Activated gamma-delta T cell treated with Interleukin-2 at 50 U/mL for 16 hours (primary cell): ENCODE measurements at regions not wholly inside any gene's neighbourhood (a gene's known extent, or its start where the extent isn't known, plus 50 kb on each side); places are given as distances from the start of the nearest gene placed in this dataset.
A peak's percentile ranks its signal among the peaks of the same experiment; 100 is the strongest.
"Not testable (repeated sequence)": the region's sequence is repeated elsewhere in the genome, so short reads cannot be mapped to it uniquely, and the experiment has no call there.

ENCODE experiments used
- DNase-seq: peaks from one replicate; pipeline ENCODE4 v3.0.0-alpha.2; 2020

DNA sequence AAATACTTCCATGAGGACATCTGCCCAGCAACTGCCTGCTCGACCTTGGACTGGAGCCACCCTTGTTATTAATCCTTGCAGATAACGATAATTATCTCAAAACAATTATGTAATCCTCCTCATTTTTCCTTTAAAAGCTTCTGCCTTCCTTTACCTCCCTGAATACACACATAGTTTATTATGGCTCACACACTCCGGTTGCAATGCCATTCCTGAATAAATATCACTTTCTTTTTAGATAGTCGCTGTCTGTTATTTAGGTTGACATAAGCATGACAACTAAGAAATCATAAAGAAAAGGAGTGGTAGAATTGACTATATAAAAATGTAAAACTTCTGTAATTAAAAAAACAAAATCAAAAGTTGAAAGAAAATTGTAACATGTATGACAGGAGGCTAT is 64.8 kb downstream of the B4GALT7 start:
- DNase-seq, result not testable (repeated sequence)

DNA sequence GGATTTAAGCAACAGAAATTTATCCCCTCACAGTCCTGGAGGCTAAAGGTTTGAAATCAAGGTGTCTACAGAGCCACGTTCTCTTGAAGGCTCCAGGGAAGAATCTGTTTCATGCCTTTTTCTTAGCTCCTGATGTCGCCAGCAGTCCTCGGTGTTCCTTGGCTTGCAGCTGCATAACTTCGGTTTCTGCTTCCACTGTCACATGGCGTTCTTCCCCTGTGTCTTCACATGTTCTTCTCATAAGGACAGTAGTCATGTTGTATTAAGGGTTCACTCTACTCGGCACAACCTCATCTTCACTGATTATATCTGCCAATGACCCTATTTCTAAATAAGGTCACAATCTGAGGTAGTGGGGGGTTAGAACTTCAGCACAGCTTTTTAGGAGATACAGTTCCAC is 65.2 kb downstream of the B4GALT7 start:
- DNase-seq, result not testable (repeated sequence)

DNA sequence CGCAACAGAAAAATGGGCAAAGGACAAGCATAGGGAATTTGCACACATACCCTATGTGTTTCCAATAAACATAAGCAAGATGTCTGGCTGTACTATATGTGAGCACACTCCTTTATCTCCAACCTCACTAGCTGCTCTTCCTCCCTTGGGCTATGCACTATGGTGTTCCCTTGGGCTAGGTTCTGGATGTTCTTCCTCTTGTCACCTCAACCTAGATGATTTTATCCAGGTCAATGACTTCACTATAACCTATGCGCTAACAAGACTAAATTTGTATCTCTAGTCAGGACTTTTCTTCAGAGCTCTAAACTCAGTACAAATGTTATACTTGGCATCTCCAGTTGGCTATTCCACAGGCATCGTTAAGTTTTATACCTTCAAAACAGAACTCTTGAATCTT is 66.0 kb downstream of the B4GALT7 start:
- DNase-seq, result not testable (repeated sequence)

DNA sequence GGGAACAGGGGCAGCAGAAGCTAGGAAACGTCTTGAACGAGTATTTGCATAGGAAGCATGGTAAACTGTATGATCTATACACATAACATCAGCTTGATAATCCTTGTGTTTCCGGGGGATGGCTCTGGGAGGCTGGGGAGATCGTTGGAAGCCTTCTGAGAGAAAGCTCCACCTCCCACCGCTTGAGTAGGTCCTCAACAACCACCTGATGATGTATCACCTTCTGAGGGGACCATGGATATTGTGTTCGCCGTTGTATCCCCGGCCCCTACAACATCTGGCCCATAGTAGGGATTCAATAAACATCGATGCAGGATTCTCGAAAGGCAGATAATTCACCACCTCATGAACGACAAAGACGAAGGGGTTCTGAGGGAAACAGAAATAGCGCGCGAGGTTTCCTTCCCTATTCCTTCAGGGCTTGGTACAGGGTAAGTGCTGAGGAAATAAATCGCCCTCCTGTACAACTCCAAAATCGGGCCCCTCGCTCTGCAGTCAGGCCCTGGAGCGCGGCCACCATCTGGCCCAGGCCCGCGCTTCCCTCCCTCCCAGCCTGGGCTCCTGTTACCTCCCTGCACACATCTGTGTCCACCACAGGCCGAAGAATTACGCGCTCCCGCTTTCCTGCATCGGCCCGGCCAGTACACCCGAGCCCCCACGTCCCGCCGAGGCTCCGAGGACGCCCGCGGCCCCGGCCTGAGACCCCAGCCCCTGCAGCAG is 71.3 kb downstream of the B4GALT7 start:
- not testable (repeated sequence) for DNase-seq

DNA sequence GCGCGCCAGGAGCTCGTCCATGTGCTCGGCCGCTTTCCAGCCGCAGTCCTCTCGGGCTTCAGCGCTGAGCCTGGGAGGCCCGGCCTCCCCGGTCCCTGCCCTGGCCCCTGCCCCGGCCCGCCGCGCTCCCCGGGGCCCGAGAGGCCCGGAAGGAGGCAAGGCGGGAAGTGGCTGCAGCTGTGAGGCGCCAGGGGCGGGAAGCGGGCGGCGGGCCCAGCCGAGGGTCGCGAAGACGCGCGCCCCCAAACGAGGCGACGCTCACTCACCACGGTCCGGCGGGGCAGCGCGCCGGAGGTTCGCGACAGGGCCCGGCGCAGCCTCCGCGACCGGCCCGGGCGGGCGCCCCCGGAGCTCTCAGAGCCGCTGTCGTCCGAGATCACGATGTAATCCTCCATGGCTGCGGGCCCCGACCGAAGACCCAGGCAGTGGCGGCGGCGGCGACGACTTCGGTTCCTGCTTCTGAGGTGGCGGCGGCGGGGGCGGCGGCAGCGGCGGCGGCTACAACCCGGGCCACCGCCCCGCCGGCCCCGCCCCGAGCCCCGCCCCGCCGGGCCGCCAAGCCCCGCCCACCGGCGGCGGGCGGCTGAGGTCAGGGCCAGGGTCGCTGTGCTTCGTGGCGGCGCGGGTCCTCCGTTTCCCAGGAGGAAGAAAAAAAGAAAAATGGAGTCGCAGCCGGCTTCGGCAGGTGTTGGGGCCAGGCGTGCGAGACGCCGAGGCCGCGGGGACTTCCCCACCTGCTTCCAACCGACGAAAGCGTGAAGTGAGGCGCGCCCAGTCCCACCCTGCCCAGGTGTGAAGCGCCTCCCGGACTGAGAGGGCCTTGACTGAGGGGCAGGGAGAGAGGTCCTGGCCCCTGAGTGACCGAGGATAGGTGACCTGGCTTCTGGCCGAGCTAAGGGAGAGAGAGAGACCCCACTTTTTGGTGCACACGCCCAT is 72.1 kb downstream of the B4GALT7 start:
- peak; percentile 60 for DNase-seq
